Osteoblast (primary cell): ENCODE measurements at regions not wholly inside any gene's neighbourhood (a gene's known extent, or its start where the extent isn't known, plus 50 kb on each side); places are given as distances from the start of the nearest gene placed in this dataset.

Experiments used
- DNase-seq: peaks from one replicate; pipeline ENCODE4 v3.0.0; 2011; ENCODE audit warnings: low spot score, mixed read lengths; ENCODE audit not compliant: insufficient read length; ENCODE audit errors: missing footprints
- H2AFZ ChIP-seq: 2 replicates; pipeline ENCODE4 v1.6.0; 2011; ENCODE audit warnings: mild to moderate bottlenecking, low read length
- H3K27ac ChIP-seq: 2 replicates; pipeline ENCODE4 v1.5.1; 2011; ENCODE audit warnings: mild to moderate bottlenecking, low read depth, low read length, moderate library complexity
- H3K27me3 ChIP-seq: 2 replicates; pipeline ENCODE4 v1.6.0; 2012; ENCODE audit warnings: mild to moderate bottlenecking, control low read depth, inconsistent platforms, low read length, moderate library complexity; ENCODE audit not compliant: insufficient read depth
- H3K36me3 ChIP-seq: 2 replicates; pipeline ENCODE4 v1.5.1; 2011; ENCODE audit warnings: mild to moderate bottlenecking, low read length, control low read depth, moderate library complexity; ENCODE audit not compliant: insufficient read depth
- H3K4me1 ChIP-seq: 2 replicates; pipeline ENCODE4 v1.5.1; 2011; ENCODE audit warnings: mild to moderate bottlenecking, low read length, control low read depth, moderate library complexity; ENCODE audit not compliant: insufficient read depth
- H3K4me2 ChIP-seq: 2 replicates; pipeline ENCODE4 v1.6.0; 2011; ENCODE audit warnings: mild to moderate bottlenecking, low read length; ENCODE audit not compliant: insufficient read depth
- H3K4me3 ChIP-seq: fragments of 200-600 bp; sonication (generic); 3 replicates; pipeline ENCODE4 v1.5.1; 2012; ENCODE audit warnings: mild to moderate bottlenecking, low read length, inconsistent platforms; ENCODE audit not compliant: insufficient read depth
- H3K79me2 ChIP-seq: 2 replicates; pipeline ENCODE4 v1.6.0; 2012; ENCODE audit warnings: mild to moderate bottlenecking, low read length, control low read depth, inconsistent platforms; ENCODE audit not compliant: insufficient read depth
- H3K9me3 ChIP-seq: 2 replicates; pipeline ENCODE4 v1.5.1; 2011; ENCODE audit warnings: low read depth, low read length, control low read depth
- H4K20me1 ChIP-seq: 2 replicates; pipeline ENCODE4 v1.6.0; 2012; ENCODE audit warnings: mild to moderate bottlenecking, low read length, control low read depth; ENCODE audit not compliant: insufficient read depth
- TF ChIP-seq, protein P1 (sequence below): IDR thresholded peaks from 2 replicates; pipeline ENCODE4 v1.5.1; 2011; ENCODE audit warnings: mild to moderate bottlenecking, low read depth, low read length, moderate library complexity; ENCODE audit errors: extremely low read depth

DNA sequence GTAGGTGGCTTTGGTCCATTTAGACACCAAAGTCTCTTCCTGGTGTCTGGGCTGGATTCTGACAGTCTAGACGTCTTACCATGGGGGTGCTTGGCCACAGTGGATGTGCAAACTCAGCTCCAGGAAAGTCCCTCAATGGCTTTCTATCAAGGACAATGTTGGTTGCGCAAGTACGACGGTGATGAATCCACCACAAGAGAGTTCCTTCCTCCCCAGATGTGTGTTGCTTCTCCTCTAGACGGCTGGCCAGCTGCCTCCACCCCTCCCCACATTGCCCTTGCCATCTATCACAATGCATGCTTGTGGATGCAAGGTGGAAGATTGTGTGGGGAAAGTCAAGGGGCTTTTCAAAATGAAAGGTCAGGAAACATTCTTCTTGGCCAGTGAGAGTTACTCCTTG lies 89.7 kb upstream of the IRX2 start:
- no peak overlapping the region for H3K4me3 ChIP-seq
- H3K4me1 ChIP-seq: no peaks in the 10 kb centered on the region
- no peaks in the 10 kb centered on the region for H3K9me3 ChIP-seq
- H3K4me2 ChIP-seq: no peak overlapping the region
- no peaks in the 10 kb centered on the region for H3K36me3 ChIP-seq
- no peak overlapping the region for H3K27ac ChIP-seq
- no peaks in the 10 kb centered on the region for H3K27me3 ChIP-seq
- H3K79me2 ChIP-seq: no peaks in the 10 kb centered on the region
- H4K20me1 ChIP-seq: no peaks in the 10 kb centered on the region
- DNase-seq: no peak
- no peak overlapping the region for H2AFZ ChIP-seq
- TF ChIP-seq, protein P1, sequence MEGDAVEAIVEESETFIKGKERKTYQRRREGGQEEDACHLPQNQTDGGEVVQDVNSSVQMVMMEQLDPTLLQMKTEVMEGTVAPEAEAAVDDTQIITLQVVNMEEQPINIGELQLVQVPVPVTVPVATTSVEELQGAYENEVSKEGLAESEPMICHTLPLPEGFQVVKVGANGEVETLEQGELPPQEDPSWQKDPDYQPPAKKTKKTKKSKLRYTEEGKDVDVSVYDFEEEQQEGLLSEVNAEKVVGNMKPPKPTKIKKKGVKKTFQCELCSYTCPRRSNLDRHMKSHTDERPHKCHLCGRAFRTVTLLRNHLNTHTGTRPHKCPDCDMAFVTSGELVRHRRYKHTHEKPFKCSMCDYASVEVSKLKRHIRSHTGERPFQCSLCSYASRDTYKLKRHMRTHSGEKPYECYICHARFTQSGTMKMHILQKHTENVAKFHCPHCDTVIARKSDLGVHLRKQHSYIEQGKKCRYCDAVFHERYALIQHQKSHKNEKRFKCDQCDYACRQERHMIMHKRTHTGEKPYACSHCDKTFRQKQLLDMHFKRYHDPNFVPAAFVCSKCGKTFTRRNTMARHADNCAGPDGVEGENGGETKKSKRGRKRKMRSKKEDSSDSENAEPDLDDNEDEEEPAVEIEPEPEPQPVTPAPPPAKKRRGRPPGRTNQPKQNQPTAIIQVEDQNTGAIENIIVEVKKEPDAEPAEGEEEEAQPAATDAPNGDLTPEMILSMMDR: no peak

DNA sequence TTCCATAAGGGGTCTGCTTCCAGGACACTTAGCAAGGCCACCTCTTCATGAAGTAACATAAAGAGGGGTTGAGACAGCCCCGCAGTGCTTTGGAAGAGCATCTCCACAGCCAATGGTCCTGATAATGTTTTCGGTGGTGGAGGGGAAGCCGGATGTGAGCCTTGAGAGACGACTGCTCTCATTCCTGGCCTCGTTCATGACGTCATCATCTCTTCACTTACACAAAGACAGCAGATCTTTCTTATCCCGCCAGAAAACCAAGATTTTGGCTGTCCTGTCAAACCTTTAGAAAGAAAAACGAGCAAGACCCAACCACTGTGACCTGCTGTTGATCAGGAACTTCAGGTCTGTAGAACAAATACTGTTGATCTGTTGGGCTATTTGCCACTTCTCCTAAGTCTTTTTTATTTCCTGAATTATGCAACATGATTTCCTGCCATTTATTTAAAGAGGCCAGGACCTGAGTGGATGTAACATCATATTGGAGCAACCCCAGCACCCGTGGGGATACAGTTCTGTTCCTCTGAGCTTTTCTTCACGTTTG lies 89.0 kb upstream of the IRX2 start:
- Histone ChIP-seq H3K4me1 (no peaks in the 10 kb centered on the region), H3K36me3 (no peaks in the 10 kb centered on the region), H3K27me3 (no peaks in the 10 kb centered on the region), H3K4me2 (no peak overlapping the region), H4K20me1 (no peaks in the 10 kb centered on the region), H2AFZ (no peak overlapping the region), H3K27ac (no peak overlapping the region), H3K79me2 (no peaks in the 10 kb centered on the region), H3K9me3 (no peaks in the 10 kb centered on the region), H3K4me3 (no peak overlapping the region)
- TF ChIP-seq, protein P1: no peak
- DNase-seq: no peak

DNA sequence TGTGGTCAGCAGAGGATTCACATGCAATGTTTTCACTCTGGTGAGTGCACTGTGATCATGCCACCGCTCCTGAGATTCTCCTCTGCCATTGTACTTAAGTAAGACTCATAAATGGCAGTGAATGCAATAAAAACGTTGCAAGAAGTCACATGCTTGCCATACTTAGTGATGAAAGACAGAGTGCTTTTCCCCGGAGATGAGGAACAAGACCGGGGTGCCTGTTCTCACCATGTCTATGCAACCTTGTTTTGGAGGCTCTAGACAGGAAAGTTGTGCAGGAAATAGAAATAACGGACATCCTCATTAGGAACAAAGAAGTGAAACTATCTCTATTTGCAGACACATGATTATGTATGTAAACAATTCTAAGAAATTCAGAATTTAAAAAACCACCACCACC lies 84.7 kb upstream of the IRX2 start:
- no peak for DNase-seq
- no peak overlapping the region for H2AFZ ChIP-seq
- H3K27ac ChIP-seq: no peak overlapping the region
- H4K20me1 ChIP-seq: no peaks in the 10 kb centered on the region
- no peaks in the 10 kb centered on the region for H3K9me3 ChIP-seq
- no peaks in the 10 kb centered on the region for H3K36me3 ChIP-seq
- H3K27me3 ChIP-seq: no peaks in the 10 kb centered on the region
- no peaks in the 10 kb centered on the region for H3K79me2 ChIP-seq
- no peaks in the 10 kb centered on the region for H3K4me1 ChIP-seq
- H3K4me3 ChIP-seq: no peak overlapping the region
- TF ChIP-seq, protein P1: no peak
- H3K4me2 ChIP-seq: no peak overlapping the region

DNA sequence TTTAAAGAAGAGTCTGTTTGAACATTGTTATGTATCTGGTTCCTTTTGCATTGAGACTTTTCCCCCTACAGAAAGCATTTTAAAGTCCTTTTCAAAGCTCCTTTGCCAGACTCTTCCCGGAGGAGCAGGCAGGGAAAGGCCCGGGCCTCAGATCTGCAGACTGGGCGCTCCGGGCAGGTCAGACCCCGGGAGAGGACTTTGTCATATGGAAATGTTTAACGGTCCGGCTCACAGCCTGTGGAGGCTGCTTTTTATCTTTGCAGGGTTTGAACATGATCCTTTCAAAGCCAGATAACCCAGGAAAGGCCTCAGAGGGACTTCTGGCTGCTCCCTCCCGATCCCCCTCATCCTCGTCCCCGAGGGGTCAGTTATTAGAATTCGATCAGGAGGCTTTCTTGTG lies 82.1 kb upstream of the IRX2 start:
- H3K79me2 ChIP-seq: no peaks in the 10 kb centered on the region
- H3K9me3 ChIP-seq: no peaks in the 10 kb centered on the region
- H3K4me1 ChIP-seq: no peaks in the 10 kb centered on the region
- no peak overlapping the region for H3K4me3 ChIP-seq
- no peaks in the 10 kb centered on the region for H4K20me1 ChIP-seq
- H3K27me3 ChIP-seq: no peaks in the 10 kb centered on the region
- H3K4me2 ChIP-seq: no peak overlapping the region
- H3K27ac ChIP-seq: no peak overlapping the region
- no peak for DNase-seq
- TF ChIP-seq, protein P1: no peak
- no peaks in the 10 kb centered on the region for H3K36me3 ChIP-seq
- H2AFZ ChIP-seq: no peak overlapping the region
